HG02973 (cell line): ENCODE measurements at regions not wholly inside any gene's neighbourhood (a gene's known extent, or its start where the extent isn't known, plus 50 kb on each side); places are given as distances from the start of the nearest gene placed in this dataset.
"Not testable (repeated sequence)": the region's sequence is repeated elsewhere in the genome, so short reads cannot be mapped to it uniquely, and the experiment has no call there.

ENCODE experiments used
- ATAC-seq: cut with Tn5 transposase; IDR thresholded peaks from one replicate; pipeline ENCODE4 v1.9.1; 2021; ENCODE audit warnings: moderate library complexity; ENCODE audit not compliant: unreplicated experiment

DNA sequence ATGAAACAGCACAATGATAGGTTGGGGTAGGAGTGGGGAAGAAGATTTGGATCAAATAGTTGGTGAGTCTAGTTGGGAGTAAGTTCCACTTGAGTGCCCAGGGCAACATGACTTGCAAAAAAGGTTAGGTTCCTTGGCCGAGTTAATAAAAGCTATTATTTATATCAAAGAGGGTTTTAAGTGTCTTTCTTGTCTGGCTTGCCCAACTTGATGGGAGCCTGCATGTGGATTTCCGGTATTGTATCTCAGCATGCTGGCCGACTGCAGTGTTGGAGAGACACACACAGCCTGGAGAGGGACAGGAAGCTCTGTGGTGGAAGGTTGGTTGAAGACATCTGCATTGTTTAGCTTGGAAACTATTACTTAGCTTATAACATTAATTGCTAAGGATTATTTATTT, 449.5 kb upstream of the TBL1XR1 start:
- peak; percentile 59 for ATAC-seq

- no peak for ATAC-seq
These were observed 450.1 kb upstream of the TBL1XR1 start for GRCh38 chr3:177647341-177647740.

- no peak for ATAC-seq
These were observed 450.6 kb upstream of the TBL1XR1 start for GRCh38 chr3:177647876-177648275.

DNA sequence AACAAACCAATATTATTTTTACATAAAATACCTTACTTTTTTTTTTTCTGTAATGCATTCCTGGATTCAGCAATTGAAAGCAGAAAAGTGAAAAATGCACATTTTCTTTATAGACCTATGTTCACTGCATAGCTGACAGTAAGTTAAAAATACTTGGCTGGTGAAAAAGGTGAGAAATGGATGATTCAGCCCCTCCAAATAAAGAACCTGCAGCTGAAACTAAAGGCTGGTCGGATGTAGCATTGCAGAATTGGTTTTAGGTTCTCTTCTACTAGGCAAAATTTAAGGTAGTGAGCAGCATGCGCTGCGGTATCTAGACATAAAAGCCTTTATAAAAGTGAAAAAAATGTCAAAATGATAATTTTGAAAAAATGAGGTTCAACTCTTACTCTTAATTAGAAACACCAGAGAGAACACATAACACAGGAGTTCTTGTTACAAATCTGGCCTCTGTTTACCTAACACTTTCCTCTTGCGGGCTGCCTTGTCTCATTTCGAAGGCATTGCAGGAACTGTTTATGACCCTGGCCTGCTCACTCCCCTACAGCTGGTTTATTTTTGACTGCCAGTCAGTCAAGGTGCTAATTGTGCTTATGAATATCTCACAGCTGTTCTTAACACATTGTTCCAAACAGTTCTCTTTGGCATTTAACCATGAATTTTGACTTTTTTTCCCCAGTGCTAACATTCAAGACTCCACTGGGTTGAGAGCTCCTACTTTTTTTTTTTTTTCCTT, 455.4 kb upstream of the TBL1XR1 start:
- ATAC-seq, result no peak

GRCh38 chr3:177657243-177657642, 460.0 kb upstream of the TBL1XR1 start:
- no peak for ATAC-seq

GRCh38 chr3:177658354-177658753, 461.1 kb upstream of the TBL1XR1 start:
- ATAC-seq, result no peak

- ATAC-seq, result not testable (repeated sequence)
These were observed 467.3 kb upstream of the TBL1XR1 start for GRCh38 chr3:177664380-177665103.

GRCh38 chr3:177665122-177665808, 468.0 kb upstream of the TBL1XR1 start:
- no peak for ATAC-seq

- ATAC-seq, result no peak
These were observed 475.1 kb upstream of the TBL1XR1 start for GRCh38 chr3:177672252-177672911.

DNA sequence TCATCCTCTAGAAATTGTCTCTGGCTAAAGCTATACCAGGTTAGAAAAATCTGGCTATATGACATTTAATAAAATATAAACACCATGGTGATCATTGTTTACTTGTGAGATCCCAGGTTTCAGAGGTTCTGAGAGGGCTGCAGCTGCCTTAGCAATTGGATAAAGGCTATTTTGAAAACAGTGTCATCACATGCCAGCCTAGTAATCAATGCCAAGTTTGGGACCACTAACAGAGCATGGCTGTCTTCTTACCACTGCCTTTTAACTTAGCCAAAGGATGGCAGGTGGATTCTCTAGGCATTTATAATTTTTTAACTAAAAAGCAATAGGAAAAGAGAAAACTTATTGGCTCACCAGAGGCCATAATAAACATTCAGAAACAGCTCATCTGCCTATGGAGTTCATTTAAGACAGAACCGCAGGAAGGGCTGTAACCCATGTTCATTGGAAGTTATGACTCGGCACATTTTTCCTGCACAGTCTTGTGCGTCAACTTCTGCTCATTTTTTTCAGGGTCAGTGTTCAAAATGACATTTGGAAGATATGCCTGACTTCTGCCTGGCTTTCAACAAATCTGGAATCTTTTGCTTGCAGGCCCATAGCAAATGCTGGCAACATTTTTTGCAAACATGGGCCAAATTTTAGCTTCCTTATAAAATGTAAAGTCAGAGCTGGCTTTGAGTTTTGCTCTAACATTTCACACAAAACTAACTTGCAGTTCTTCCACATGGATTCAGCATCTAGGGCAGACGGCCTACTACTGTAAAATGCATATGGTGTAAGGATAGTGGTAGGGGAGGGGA, 476.0 kb upstream of the TBL1XR1 start:
- no peak for ATAC-seq

- ATAC-seq, result no peak
These were observed 476.9 kb upstream of the TBL1XR1 start for GRCh38 chr3:177674186-177674585.

GRCh38 chr3:177676148-177676547, 478.9 kb upstream of the TBL1XR1 start:
- no peak for ATAC-seq

DNA sequence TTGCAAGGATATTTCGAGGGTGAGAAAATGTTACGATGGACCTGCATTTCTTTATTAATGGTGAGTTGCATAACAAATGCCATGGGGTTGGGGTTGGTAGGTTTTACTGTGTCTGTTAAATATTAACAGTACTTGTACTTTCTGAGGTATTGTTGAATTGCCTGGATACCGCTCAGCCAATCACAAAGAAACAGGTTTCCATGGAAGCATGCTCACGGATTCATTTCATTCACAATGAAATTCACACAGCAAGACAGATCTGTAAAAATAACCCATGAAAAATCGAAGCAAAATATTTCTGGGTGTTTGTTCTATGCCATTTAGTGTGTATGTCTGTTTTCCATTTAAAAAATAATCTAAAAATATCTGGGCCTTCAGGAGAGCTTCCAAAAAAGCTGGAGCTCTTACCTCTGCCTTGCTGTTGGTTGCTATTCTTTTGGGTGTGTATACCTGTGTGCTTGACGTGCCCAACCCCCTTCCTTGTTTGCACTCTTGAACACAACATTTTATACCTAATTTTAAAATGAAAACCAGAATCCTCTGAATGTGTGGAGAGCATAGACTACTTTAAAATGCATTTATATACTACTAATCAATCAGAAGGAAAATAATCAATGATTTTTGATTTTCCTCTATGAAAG, 479.8 kb upstream of the TBL1XR1 start:
- no peak for ATAC-seq

GRCh38 chr3:177679568-177680471, 482.5 kb upstream of the TBL1XR1 start:
- ATAC-seq, result peak; percentile 62

DNA sequence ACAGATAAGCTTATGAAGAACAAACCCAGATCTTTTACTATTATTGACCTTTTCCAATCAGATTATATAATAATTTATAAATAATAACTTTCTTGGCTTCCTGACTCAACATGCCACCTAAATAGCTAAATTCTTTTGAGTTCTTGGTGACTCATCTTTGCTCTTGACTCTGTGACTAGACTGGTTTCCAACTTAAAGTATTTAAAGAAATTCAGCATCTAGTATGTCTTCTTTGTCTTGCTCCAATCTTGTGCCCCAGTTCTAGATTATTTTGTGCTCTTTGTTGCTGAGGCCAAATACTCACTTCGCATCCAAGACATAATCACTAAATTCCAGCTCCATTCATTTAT, 483.2 kb upstream of the TBL1XR1 start:
- ATAC-seq, result no peak

GRCh38 chr3:177681156-177681555, 483.9 kb upstream of the TBL1XR1 start:
- no peak for ATAC-seq

GRCh38 chr3:177681852-177682251, 484.6 kb upstream of the TBL1XR1 start:
- no peak for ATAC-seq

GRCh38 chr3:177683586-177683985, 486.3 kb upstream of the TBL1XR1 start:
- ATAC-seq, result no peak

DNA sequence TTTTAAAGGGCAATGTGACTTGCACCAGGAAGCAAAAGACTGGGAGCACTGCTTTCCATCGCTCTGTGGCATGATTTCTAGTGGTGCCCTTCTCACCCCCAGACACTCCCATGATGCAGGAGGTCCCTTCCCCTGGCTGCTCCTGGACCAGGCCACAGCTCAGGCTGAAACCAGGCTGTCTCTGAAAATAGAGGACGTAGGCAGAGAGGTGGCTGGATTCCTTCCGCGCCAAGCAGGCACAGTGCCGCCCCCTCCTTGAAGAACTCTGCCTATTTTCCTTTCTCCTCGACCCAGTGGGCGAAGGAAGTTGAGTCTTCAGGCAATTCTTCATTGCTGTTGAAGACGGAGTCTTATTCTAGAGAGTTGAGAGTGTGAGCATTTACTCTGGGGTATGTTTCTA, 489.4 kb upstream of the TBL1XR1 start:
- ATAC-seq, result no peak
